C4-2B (cell line): ENCODE measurements at regions not wholly inside any gene's neighbourhood (a gene's known extent, or its start where the extent isn't known, plus 50 kb on each side); places are given as distances from the start of the nearest gene placed in this dataset.

Source experiments
- ZFX ChIP-seq: fragments of 450-650 bp; IDR thresholded peaks from 2 replicates; pipeline ENCODE4 v1.6.1; 2017
- TF ChIP-seq, protein P1 (sequence below): fragments of 450-650 bp; conservative IDR thresholded peaks from 2 replicates; pipeline ENCODE4 v1.5.1; 2017; ENCODE audit warnings: mild to moderate bottlenecking

- TF ChIP-seq, protein P1, sequence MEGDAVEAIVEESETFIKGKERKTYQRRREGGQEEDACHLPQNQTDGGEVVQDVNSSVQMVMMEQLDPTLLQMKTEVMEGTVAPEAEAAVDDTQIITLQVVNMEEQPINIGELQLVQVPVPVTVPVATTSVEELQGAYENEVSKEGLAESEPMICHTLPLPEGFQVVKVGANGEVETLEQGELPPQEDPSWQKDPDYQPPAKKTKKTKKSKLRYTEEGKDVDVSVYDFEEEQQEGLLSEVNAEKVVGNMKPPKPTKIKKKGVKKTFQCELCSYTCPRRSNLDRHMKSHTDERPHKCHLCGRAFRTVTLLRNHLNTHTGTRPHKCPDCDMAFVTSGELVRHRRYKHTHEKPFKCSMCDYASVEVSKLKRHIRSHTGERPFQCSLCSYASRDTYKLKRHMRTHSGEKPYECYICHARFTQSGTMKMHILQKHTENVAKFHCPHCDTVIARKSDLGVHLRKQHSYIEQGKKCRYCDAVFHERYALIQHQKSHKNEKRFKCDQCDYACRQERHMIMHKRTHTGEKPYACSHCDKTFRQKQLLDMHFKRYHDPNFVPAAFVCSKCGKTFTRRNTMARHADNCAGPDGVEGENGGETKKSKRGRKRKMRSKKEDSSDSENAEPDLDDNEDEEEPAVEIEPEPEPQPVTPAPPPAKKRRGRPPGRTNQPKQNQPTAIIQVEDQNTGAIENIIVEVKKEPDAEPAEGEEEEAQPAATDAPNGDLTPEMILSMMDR = no peak
- TF ChIP-seq ZFX = no peak
These were observed 355.2 kb downstream of the ZNF516 start for GRCh38 chr18:76139844-76140243.
